AG20443 (cell line): ENCODE measurements at regions not wholly inside any gene's neighbourhood (a gene's known extent, or its start where the extent isn't known, plus 50 kb on each side); places are given as distances from the start of the nearest gene placed in this dataset.
A peak's percentile ranks its signal among the peaks of the same experiment; 100 is the strongest.
"Not testable (repeated sequence)": the region's sequence is repeated elsewhere in the genome, so short reads cannot be mapped to it uniquely, and the experiment has no call there.

Experiments used
- DNase-seq: peaks from one replicate; pipeline ENCODE4 v3.0.0; 2012; ENCODE audit warnings: low spot score, mixed read lengths

DNA sequence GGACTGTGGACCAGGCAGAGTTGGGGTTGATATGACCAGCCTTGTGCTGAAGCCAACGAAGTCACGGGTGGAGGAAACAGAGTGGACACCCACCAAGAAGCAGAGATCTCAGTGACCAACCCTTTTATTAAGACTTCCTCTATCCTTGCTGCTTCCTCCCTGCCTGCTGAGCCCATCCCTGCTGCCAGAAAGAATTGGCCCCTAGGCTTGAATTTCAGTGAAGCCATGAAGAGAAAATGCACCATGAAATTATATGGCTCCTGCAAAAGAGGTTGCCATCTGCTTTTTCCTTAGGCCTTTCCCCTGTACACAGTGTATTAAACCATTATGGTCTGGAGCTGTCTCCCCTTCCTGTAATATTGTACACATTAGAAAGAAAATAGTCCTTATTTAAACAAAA lies 246.7 kb downstream of the HS3ST3B1 start:
- no peak for DNase-seq

DNA sequence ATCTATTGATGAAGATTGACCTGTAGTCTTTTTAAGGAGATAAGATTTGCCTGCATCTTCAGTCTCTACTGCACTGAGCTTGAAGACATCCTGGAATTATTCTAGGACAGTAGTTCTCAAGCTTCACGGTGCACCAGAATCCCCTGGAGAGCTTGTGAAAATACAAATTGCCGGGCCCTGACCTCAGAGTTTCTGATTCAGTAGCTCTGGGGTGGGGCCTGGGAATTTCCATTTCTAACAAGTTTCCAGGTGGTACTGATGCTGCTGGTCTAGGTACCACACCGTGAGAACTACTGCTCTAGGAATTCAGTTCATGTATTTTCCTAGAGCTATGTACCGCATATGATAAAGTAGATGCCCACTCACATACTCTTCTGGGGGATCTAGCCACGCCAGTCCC lies 246.1 kb downstream of the HS3ST3B1 start:
- DNase-seq: no peak

DNA sequence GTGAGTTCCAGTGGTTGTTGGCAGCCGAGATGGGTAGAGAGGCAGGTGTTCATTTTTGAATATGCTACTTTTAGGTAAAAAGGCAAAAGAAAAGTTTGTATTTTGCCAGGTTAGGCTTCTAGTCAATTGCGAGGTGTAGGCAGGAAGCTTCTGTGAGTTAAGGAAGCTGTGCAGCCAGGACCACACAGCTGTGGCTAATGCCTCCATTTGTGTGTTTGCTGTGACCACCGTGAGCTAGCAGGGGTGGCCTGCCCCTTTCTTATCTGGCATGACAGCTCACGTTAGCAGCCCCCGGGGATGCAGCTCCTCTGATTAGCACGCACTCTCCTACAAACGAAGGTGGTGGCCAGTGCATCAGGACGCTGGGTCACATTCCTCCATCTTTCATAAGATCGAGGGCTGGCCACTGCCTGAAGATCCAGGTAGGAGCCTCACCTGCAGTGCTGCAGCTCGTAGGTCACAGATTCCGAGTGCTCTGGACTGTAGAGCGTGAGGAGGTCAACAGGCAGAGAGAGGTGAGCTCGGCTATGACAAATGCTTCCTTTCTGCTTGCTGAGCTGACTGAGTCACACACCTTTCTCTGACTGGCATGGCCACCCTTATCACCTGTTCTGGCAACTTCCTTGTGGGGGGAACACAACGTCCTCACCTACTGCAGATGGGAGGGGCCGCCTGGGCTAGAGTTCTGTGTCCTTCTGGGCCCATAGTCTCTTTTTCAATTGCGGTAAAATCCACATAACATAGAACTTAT lies 244.4 kb downstream of the HS3ST3B1 start:
- DNase-seq: no peak

DNA sequence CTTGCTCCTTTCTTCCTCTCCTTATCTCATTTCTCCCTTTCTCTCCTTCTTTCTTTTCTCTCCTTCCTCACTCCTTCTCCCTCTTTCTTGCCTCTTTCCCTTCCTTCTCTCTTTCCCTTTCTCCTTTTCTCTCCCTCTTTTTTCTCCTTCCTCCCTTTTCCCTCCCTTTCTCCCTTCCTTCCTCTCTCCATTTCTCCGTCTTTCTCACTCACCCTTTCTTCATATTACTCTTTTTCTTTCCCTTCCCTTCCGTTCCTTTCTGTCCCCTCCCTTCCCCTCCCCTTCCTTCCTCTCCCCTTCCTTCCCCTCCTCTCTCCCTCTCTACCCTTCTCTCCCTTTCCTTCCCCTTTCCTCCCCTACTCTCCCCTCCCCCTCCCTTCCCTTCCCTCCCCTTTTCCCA lies 240.8 kb downstream of the HS3ST3B1 start:
- no peak for DNase-seq

DNA sequence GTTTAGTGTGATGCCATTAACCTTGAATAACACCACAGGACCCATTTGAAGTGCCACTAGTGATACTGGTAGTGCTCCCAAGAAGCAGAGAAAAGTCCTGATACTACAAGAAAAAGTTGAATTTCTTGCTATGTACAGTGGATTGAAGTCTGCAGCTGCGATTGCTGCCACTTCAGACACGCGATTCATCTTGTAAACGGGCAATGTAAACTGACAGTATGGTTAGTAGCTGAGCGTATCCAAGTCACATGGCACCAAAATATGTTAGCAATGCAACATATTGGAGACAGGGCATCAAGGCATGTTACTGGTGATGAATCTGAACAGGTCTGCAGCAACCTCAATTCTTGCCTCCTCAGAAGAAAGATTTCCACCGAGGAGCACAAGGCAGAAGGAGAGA lies 238.9 kb downstream of the HS3ST3B1 start:
- DNase-seq: no peak

DNA sequence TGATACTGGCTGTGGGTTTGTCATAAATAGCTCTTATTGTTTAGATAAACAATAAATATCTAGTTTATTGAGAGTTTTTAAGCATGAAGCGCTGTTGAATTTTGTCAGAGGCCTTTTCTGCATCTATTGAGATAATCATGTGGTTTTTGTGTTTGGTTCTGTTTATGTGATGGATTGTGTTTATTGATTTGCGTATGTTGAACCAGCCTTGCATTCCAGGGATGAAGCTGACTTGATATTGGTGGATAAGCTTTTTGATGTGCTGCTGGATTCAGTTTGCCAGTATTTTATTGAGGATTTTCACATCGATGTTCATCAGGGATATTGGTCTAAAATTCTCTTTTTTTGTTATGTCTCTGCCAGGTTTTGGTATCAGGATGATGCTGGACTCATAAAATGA lies 231.4 kb downstream of the HS3ST3B1 start:
- DNase-seq: not testable (repeated sequence)

DNA sequence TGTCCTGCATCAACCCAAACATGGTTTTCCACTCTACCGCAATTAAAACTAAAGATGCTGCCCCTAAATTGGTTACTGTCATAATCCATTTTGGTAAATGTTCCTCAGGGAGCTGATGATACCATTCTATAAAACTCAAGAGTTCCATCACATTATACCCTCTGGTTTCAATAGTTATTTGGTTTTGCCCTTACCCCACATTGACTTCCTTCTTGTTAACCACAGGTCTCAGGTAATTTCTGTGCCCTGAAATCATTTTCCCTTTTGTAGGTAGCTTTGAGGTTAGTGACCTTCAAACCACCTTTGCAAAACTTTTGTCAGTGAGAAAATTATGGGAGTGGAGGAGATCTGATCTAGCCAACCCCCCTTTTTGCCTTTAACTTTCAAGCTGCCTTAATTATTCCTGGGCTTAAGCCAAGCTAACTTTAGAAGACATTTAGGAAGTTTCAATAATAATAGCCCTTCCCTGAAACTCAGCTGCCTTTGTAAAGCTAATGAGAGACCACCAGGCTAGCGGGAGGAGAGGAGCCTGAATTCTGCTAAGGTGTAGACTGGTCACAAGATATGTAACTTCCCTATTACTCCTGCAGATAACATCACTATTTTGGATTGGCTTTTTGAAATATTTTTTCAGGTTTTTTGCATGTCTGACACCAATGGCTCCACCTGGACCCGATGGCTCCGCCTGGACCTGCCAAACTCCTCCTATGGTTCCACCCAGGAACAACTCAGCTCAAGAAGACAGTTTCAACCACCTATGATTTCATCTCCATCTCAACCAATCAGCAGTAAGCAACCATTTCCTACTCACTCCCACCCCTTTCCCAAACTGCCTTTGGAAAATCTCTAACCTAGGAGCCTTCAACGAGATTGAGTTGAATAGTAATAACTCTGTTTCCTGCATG lies 224.9 kb downstream of the HS3ST3B1 start:
- no peak for DNase-seq

DNA sequence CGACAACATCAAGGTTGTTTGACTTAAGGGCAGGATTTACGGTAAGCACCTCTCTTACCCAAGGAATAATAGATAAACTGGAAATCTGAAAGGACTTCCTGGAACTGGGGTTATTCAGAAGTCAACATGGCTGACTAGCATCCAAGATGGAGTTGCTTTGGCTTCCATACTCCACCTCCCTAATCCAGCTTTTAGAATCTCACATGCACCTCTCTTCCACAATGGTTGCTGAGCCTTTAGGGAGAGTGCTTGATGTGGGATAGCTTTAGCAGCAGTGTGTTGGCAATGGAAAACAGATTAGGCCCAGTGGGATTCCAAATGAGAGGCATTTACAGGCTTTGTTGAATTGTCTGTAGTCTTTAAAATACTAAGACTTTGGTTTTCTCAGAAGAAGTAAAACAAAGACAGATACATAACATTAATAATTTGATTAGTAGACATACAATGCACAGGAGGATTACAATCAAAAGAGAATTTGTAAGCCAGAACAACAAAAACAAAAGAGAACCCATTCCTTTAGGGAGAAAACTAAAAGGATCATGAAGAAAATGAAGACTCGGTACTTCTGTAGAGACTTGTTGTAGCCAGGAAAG lies 222.0 kb downstream of the HS3ST3B1 start:
- DNase-seq: no peak

DNA sequence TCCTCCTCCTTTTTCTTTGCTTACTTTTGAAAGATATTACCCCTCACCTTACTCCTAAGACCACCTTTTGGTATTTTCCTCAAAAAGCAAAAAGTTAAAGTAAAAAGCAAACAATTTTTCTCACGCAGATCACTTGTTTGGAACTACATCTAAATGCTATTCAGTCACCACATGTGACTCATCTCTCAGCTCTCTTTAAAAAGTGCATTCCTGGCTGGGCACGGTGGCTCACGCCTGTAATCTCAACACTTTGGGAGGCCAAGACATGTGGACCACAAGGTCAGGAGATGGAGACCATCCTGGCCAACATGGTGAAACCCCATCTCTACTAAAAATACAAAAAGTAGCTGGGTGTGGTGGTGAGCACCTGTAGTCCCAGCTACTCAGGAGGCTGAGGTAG lies 218.0 kb downstream of the HS3ST3B1 start:
- peak; percentile 52 for DNase-seq

DNA sequence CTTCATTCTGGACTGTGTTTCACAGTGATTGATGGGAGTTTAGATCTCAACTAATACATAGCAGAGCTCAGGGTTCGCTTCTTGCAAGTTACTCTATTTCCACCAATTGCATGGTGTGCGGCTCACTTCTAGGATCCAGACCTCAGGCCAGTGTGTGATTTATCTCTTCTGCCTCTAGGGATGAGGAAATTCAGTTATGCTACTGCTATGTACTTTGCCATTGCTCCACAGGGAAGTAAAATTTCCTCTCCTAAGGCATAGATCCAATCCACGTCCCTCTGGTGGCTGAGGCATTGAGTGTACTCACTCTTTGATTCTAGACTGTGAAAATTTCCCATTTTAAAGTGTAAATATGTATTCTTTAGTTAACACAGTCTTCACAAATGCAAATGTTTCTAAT lies 214.1 kb downstream of the HS3ST3B1 start:
- DNase-seq: peak; percentile 19

DNA sequence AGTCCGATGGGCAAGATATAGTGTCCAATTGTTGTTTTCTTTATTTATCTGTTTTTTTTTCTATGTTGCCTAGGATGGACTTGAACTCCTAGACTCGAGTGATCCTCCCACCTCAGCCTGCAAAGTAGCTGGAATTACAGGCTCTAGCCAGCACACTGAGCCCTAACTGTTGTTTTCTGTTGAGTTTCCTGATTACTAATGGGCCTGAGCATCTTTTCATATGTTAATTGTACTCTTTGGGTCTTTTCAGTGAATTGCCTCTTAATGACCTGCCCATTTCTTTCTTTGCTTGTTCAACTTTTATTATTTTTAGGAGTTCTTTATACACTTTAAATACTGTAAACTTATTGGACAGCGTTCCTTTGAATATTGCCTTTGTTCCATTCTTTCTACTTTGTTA lies 213.0 kb downstream of the HS3ST3B1 start:
- DNase-seq: no peak

DNA sequence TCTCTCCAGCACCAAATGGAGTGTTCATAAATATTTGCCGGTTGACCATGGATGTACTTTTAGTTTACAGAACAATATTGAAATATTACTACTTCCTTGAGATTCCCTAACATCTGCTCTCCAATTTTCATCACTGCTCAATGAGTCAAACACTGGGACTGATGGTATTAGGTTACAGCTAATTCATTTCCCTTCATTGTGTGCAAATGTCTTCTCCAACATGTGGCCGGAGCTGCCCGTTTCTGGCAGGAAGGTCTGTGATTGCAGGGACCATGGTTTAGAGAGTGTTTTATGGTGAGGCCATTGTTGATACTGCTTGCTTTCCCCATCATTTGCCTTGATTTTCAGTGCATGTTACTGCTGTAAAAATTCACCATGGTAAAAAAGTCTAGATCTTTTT lies 209.3 kb downstream of the HS3ST3B1 start:
- peak; percentile 43 for DNase-seq

DNA sequence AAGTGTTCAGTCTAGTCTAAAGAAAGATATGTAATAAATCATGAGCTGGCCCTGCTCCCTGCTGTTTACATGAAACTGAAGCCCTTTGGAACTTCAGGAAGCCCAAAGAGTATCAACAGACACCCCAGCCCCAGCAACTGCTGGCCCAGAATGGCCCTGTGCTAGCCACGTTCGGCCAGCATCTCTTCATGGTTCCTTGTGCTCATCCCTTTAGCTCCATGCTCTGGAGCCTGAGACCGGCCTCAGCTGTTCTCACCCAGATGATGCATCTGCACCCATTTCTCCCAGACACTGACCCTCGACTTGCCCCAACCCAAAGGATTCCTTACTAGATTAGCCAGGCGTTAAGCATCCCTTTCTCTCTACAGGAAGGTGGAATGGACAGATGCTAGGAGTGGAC lies 207.3 kb downstream of the HS3ST3B1 start:
- no peak for DNase-seq

DNA sequence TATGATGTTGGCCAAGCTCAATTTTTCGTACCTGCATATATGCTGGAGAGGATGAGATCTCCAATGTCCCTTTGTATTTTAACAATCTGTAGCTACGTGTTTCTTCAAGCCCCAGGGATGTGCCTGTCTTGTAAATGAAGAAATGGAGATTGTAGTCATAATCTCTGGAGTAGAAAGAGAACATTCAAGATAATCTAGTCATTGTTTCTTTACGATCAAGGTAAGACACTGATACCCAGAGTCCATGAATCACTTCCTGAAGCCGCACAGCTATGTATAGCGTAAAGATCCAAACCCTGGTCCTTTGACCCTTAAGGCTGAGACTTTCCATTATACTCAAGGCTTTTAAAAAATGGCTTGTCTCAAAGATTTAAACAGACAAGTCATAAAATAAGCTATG lies 205.5 kb downstream of the HS3ST3B1 start:
- DNase-seq: no peak

DNA sequence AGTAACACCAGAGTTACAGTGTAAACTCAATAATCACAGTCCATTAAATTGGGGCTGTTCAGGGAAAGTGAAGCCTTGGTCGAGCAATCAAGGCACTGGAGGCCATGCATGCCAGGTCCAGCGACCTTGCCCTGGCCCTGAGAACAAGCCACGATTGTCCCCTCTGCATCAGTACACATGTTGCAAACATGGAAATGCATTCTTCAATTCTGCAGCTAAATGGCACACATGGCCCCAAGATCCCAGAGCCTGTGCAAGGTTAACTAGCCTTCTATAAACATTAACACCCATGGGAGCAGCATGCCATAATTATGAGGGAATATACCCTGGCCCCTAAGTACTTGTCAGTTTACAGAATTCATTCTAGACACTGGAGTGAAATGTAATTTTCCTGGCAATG lies 204.7 kb downstream of the HS3ST3B1 start:
- DNase-seq: no peak

DNA sequence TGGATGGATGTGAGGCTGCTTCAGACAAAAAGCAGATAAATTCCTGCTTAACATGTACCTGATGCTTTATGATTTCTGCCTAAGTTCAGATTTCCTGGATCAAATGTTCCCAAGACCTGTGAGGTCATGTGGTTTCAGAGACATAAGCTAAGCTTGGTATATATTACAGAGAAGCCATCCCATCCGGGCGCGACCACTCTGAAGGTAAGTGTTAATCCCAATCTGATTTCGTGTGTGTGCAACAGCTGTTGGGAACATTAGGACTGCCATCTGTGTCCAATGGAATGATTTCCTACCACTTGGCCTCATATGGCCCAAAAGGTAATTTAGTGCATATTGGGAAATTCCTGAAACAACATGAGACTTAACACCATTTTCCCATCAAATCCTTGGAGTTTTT lies 199.1 kb downstream of the HS3ST3B1 start:
- DNase-seq: no peak

DNA sequence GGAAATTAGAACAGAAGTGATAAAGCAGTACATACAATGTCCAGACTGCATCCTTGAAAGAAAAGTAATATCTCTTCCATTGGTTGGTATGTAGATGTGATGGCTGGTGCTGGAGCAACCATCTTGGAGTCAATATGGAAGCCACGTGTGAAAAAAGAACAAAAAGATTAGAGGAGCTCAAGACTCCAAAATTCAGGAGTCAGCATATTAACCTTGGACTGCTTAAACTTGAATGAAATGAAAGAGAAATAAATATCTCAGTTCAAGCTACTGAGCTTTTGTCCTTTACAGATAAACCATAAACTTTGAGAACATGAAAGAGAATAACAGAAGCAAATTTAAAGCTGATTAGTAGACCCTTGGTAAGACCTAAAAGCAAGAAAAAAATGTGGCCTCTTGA lies 197.9 kb downstream of the HS3ST3B1 start:
- no peak for DNase-seq

DNA sequence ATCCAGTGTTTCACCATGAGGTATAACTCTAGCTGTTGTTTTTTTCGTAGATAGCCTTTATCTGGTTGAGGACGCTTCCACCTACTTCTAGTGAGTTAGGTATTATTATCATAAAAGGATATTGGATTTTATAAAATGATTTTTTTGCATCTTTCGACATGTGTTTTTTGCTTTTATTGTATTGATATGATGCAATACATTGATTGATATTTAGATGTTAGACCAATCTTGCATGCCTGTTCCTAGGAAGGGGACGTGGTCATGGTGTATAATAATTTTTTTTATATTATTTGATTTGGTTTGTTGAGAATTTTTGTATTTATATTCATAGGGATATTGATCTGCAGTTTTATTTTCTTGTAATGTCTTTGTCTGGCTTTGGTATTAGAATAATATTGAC lies 193.3 kb downstream of the HS3ST3B1 start:
- no peak for DNase-seq

DNA sequence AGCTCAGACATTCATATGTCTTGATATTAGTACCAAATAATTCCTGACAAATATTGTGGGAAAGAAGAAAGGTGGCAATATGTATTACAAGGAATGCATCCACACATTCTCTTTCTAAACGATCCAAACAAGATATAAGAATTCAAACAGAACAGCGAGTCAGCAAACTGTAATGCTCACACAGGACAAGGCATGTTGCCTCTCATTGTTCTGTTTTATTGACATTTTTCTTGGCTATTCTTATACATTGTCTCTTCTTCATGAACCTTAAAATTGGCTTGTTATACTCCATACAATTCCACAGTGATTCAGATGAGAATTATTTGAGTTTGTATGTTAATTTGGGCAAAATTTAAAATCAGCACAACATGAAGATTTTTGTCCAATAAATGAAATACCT lies 189.1 kb downstream of the HS3ST3B1 start:
- DNase-seq: no peak

DNA sequence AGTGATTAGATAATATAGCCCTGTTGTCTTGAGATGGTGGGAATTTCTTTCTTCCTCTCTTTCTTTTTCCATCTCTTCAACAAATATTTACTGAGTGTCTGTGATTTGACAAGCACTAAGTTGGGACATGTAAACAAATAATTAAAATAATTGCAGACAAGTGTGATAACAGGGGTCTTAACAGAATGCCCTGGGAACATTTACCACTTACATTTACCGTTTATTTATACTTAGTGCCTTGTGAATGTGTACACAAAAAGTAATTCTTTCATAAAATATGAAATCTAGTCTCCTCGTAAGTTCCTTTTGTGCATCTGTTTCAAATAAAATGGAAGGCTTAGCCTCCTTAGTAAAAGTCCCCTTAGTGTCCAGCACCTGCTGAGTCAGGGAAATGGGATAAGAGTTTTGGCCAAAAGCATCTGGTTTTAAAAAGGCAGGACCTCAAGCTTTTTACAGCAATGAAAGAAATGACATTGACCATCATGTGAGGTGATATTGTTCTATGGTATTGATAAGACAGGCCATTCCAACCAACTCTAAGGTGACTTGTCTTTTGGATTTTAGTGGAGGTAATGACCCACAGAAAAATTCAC lies 188.2 kb downstream of the HS3ST3B1 start:
- DNase-seq: no peak

DNA sequence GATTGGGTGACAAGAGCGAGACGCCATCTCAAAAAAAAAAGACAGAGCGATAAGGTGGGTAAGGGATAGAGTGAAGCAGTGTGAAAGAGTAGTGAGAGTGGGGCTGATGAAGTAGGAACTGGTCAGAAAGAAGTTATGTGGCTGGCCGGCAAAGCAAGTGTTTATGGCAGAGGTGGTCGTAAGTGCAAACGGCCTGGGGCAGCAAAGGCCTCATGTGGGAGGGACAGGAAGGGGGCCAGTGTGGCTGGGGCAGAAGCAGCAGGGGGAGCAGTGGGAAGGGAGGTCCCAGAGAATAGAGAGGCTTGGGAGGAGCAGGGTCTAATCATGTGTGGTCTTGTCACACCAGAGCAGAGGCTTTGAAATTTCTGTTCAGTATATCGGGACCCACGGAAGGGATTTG lies 186.2 kb downstream of the HS3ST3B1 start:
- no peak for DNase-seq

DNA sequence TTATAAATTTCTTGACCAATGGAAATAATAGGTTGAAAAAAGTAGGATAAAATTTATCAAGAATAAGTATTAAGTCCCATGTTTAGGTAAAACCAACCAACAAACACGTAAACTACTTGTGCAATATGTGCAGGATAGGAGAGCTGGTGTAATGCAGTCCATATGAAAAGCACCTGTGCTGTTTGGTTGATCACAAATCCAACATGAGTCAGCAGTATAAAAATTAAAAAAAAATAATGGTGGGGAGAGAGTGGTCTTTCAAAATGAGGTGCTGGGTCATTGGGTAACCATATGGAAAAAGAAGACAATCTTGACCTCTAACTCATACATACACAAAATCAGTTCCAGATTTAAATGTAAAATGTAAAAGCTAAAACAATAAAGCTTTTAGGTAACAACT lies 181.8 kb downstream of the HS3ST3B1 start:
- no peak for DNase-seq

DNA sequence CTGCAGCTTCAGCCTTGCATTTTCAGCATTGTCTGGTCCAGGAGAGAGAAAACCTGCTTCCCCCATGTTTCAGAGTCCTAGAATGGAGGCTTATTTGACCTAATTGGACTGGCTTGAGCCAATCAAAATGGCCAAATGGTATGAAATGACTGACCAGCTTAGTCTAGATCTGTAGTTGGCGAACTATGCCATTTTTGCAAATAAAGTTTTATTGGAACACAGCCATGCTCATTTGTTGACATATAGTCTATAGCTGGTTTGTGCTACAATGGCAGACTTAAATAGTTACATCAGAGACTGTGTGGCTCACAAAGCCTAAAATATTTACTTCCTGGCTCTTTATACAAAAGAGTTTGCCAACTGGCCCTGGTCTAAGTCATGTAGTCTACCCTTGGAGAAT lies 180.8 kb downstream of the HS3ST3B1 start:
- DNase-seq: no peak
